ENCODE measurements at regions not wholly inside any gene's neighbourhood (a gene's known extent, or its start where the extent isn't known, plus 50 kb on each side); places are given as distances from the start of the nearest gene placed in this dataset.

DNA sequence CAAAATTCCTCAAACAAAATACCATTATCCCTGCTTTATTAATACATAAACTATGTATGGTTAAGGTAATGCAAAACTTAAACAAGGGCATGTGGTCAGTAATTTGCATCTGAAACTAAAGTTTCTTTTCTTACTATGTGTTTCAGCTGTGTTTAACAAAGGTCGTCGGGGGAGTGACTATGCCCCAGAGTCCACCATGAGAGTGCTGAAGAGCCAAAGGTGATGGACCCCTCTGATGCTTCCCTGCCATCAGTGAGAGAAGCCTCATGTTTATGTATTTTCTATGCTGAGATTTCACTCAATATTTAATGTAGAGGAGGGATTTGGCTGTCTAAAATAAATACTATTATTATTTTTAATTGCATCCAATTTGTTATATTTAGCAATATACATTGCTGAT is 707.2 kb upstream of the REG3G start:
- DNase-seq: no peak

DNA sequence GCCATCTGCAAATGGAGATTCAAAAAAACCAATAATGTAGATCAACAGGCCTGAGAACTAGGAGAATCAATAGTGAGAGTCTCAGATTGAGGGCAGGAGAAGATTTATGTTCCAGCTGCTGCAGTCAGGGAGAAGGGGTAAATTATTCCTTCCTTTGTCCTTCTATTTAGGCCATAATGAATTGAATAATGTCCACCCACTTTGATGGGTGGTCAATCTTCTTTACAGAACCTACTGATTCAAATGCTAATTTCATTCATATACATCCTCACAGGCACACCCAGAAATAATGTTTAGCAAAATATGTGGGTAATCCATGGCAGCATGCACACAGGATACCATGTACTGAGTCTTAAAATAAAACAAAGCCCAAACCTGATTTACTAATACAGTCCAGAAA is 695.3 kb upstream of the REG3G start:
- no peak for DNase-seq

DNA sequence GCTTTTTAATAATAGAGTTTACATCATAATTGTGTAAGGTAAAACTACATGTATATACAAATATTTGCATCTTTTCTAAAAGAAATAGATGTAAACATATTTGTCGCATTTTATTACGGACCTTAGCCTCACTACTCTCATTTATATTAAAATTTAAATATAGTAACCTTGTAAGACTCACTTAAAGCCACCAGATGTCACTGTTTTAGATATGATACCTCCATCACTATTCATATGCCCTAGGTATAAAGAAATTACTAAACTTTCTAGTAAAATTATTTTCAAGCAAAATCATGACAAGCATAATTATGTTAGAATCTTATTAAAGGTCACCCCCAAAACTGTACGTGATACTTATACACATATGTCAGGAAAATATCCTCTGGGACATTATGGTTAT is 674.3 kb upstream of the REG3G start:
- peak; percentile 3 for DNase-seq

DNA sequence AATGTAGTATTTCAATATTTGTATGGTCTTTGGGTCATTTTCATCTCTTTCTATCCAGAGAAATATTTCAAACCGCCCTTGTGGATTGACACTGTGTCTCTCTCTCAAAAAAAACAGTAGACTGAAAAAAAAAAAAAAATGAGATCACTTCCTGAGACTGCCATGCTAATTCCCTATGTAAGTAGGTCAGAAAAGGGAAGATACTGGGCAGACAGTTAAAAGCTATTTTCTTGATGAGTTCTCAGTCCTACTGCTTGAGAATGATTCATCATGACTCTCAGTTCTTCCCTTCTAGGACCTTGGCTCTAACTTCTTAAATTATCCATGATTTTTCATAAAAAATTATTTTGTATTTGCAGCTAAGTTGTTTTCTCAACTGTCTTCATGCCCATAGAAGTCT is 672.3 kb upstream of the REG3G start:
- DNase-seq: no peak

DNA sequence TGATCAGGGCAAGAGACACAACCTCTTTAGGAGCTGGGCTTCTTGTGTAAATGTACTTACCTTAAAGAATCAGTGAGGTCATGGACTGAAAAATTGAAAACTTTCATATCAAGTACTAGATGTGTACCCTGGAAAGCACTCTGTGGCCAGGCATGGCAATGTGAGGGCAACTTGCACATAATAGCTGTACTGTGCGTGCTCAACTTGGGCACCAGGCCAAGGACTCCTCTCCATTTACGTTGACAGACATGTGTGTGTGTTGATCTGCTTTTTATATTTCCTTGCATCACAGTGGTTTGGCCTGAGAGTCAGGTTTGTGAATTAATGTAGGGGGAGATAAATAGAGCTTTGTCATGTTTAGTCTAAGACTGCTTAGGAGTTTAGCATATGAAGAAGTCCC is 669.5 kb upstream of the REG3G start:
- DNase-seq: no peak

DNA sequence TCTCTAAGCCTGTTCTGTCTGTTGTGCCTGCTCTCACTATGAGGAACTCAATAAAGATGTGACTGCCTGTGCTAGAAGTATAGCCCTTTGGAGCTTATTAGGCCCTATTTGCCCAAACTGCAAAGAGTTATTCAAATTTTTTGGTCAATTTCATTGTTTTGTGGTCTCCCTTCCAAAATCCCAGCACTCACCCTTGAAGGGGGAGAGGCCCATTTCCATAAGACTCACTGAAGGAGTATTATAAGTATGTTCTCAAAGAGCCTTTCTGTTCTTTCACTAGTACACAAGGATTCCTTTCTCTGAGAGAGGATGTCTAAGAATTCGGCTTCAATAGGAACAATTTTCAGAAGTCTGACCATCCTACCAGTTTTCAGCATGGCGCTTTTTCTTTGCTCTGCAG is 641.9 kb upstream of the REG3G start:
- no peak for DNase-seq

DNA sequence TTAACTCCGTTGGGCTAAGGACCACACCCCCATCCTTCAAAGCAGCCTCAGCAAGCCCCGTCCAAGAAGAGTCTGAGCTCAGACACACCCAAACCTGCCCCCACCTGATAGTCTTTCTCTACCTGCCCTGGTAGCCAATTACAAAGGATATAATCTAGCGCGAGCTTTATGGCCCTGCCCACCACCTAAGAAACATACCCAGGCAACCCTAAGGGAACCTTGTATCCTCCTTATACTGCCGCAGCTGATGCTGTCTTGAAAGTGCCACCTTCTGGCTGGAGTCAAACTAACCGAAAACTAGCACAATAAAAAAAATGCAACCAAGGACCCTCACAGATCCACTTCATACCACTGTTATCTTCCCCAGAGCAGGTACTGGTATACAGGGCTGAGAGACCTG is 628.3 kb upstream of the REG3G start:
- no peak for DNase-seq

DNA sequence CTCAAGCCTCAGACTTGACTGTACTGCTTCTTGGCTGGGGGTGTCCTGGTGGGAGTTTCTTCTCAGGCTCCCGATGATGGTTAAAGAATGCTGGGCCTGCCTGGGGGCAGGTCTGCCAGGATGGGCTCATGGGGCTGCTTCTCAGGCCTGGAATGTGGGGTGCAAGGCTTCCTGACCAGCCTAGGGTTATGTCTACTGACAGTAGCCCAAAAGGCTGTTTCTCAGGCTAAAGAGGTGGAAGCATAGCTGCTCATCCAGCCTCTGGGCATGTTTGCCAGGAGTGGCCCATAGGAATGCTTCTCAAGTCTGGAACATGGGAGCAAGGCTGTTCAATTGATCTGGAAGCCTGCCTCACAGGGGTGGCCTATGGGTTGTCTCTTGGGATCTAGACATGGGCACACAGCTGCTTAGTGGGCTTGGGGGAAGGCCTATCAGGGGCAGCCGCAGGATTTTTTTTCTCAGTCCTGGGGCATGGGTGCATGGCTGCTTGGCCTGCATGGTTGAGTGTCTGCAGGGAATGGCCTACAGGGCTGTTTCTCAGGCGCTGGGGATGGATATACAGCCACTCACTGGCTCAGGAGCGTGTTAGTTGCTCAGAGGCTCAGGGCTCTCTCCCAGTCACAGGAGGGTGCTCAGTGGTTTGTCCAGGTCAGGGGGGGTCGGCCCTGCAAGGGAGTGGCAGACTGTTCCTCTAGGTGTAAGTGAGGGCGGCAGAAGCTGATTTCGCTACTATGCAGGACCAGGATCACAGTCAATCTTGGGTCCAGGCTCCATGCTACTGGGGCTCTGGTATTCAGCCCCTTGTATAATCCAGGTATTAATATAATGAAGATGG is 617.3 kb upstream of the REG3G start:
- DNase-seq: no peak

DNA sequence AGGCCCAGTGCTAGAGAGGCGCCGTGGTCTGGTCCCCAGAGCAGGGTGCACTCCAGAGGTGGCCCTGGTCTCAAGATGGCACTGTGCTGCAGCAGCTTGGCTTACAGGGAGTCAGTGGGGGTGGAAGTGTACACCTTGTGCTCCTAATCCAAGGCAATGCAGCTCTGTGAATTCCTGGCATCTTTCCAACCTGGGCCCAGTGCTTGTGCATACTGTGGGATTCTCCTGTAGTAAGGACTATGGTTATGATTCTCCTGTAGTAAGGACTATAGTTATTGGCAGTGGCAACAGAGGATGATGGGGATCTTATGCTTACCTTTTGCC is 616.7 kb upstream of the REG3G start:
- DNase-seq: no peak

DNA sequence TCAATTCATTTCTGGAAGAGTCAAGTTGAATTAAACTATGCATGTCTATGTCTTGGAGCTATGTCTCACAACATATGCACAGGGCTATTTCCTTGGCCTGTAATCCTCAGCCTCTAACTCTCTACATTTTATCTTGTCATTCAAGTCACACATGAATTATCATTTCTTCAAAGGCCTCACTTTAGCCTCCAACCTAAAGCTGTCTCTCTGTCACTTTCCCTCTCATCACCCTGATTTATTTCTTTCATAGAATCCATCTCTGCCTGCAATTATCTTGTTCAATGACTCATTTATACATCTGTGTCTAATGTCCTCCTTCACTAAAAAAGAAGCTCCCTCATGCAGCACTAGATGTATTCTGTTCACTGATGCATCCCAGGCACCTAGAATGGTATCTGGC is 614.2 kb upstream of the REG3G start:
- DNase-seq: no peak

DNA sequence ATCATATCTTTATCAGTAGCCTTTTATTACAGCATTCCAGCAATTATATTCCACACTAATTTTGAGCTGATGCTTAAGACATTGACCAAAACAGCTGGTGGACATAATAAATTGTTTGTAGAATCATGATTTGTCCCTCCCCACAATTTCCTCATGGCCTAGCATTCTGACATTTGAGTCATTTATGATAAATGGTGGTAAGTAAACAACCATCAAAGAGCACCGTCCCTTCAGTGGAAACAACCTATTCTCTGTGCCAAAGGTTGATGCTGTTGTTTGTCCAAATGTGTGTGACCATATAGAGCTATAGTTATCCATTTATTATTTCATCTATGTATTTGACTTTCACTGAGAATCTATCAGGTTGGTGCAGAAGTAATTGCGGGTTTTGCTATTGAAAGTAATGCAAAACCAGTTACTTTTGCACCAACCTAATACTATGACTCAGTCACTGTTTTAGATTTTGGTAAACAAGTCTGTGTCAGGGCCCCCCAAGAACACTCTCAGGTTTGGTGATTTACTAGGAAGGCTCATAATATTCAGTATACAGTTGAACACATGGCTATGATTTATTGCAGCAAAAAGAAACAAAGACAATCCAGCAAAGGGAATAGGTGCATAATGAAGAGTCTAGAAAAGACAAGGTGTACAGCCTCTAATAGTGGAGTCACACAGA is 608.7 kb upstream of the REG3G start:
- no peak for DNase-seq

DNA sequence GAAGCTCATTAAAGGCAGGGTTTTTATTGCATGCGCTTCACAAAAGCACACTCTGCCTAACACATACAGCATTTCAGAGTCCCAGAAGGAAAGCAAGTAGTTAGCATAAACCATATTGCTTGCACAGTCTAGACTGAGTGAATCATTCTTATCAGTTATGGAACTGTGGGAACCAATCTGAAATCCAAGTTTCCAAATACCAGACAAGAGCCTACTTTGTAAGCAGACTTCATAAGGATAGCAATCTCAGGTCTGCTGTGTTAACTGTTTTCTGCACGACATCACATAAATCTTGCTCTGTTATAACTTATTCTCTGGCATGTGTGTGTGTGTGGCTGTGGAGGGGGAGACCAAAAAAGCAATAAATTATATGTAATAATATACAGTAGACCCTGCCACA is 608.1 kb upstream of the REG3G start:
- DNase-seq: no peak

DNA sequence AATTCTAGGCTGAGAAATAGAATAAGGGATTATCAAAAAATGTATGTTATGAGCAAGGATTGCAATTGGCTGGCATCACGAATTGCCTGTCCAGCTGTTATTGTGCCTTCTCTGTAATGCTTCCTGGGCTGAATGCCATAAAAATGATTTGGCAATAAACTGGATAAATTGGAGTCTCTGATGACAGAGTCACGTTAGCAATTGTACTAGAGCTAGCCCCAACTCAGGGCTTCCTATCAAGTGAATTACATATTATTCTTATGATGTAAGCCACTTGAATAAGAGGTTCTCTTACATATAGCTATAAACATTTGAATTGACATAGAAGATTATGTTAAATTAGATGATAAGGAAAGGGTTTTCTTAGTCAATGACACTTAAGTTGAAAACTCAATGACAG is 607.5 kb upstream of the REG3G start:
- no peak for DNase-seq

DNA sequence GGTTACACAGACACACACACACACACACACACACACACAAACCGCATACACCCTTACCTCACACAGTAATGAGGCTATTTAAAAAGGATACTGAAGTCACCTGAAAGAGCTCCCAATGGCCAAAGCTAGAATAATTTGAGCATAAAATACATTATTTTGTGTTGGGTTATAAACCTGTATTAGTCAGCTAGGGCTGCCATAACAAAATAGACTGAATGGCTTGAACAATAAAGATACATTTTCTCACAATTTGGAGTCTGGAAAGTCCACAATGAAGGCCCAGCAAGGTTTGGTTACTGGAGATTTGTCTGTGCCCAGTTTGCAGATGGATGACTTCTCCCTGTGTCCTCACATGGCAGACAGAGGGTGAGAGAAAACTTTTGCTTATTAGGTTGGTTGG is 605.4 kb upstream of the REG3G start:
- DNase-seq: no peak

DNA sequence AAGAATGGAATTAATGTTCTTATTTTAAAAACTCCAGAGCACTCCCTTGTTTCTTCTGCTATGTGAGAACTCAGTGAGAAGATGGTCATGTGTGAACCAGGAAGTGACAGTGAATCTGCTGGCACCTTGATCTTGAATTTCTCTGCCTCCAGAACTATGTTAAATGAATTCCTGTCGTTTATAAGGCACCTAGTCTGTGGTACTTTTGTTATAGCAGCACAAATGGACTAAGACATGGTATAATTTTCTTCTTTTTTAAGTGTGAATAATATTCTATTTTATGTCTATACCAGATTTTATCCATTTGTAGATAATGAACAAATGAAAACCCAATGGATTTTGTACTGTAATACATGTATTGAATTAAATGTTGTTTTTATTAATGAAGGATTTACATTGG is 601.9 kb upstream of the REG3G start:
- no peak for DNase-seq

DNA sequence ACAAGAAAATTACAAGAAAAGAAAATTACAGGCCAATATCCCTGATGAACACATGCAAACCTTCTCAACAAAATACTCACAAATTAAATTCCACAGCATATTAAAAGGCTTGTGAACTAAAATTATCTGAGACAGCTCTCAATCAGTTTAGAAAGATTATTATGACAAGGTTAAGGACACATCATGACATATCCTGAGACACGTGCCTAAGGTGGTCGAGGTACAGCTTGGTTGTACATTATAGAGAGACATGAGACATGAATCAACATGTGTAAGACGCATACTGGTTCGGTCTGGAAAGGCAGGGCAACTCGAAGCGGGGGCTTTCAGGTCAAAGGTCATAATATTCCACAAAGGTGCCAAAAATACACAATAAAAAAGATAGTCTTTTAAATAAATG is 598.3 kb upstream of the REG3G start:
- no peak for DNase-seq

DNA sequence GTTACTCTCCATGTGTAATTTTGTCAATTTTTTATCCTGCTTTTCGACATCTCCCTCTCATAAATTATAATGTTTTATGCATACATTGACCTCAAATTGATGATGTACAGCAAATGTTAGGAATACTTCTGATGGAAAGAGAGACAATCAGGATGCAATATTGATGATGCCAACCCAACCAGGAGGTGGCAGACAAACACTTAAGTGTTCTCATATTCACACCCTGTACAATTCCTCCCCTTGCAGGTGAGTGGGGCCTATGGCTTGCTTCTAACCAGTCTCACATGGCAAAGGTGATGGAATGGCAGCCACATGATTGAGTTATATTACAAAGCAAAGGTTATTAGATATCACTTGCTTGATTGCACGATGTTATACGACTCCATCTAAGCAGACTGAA is 594.3 kb upstream of the REG3G start:
- no peak for DNase-seq

DNA sequence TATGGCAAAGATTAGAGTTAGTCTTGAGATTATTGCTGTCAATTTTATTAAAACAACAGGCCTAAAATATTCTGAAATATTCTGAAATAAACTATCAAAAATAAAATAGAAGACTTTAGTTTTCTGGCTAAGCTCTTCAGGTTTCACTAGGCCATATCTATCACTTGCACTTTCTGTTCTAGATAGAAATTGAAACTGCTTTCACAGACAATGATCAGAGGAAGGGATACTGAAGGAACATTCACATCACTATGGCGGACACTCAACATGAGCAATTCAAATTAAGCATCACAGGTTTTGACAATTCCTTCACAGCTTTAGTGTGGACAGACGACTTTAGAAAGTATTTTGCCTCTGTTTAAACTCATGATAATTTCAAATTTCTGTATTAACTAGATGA is 586.4 kb upstream of the REG3G start:
- DNase-seq: no peak

DNA sequence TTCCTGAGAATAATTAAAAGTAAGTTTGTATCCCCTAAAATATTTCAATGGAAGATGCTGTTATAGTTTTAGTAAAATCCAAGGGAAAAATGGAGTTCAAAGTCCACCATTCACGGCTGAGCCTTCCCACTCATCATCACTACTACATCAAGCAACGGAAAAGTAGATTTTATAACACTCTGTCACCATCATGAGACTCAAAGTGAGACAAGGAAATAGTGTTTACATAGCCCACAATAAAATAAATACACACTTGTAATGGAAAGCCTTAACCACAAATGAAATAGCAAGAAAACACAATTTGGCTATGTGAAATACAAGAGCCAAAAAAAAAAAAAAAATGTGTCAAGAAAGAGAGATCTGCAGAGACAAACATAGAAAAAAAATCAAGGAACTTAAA is 569.9 kb upstream of the REG3G start:
- no peak for DNase-seq

DNA sequence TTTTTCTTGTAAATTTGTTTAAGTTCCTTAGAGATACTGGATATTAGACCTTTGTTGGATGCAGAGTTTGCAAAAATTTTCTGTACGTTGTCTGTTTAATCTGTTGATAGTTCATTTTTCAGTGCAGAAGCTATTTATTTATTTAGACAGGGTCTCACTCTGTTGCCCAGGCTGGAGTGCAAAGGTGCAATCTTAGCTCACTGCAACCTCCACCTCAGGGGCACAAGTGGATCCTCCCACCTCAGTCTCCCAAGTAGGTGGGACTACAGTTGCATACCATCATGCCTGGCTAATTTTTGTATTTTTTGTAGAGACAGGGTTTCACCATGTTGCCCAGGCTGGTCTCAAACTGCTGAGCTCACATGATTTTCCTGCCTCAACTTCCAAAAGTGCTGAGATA is 568.2 kb upstream of the REG3G start:
- no peak for DNase-seq

DNA sequence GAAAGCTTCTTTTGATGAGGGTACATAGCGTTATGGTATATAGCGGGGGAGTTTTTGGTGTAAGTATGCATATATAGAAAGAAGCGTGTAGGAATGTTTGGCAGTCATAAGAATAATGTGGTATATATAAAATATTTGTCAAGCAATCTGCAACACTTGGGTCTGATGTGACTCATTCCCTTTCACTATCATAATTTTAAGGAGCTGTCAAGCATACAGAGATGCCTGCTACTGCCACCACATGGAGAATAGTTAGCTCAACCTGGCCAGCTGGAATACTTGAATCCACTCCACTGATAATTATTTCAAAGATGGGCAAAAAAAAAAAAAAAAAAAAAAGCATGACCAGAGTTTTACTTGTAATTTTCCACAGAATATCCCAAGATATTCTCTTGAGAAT is 559.8 kb upstream of the REG3G start:
- no peak for DNase-seq

DNA sequence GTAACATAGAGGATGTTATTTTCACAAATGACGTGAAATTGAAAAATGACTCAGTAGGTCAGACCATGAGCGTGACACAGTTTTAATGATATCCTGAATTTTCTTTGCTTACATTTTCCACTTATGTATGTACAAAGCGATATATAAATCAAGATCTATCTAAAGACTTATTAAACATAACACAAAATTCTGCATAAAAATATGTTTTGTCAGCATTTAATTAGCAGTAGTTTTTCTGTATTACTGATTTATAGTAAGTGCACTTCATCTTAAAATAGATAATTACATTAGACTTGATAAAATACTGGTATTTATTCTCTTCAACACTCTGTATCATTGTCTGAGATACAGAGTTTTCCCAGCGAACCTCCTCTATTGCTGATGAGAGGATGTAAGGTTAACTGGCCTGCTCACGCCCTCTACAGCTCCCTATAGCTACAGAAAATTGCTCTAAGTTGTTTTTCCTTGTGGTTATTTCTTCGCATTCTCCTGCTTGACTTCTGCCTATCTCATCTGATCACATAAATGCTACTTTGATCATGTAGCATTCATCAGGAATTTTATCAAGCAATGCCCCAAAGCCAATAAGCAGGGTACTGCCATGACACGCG is 548.8 kb upstream of the REG3G start:
- no peak for DNase-seq

DNA sequence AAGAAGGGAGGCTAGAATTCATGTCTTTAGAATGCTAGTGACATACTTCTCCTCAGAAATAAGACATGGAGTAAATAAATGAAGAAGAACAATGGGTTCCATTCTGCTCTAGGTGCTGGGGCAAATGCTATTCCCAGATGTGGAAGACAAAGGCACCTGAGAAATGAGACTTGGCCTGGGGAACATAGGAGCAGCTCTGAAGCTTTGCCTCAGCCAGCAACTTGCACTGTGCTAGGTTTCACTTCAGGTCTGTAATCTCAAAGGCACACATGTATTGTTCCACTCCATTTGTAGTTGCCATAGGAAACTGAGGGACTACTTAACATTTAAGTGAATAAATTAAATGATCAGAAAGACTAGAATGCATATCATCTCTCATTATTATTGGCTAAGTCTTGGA is 538.9 kb upstream of the REG3G start:
- DNase-seq: no peak

DNA sequence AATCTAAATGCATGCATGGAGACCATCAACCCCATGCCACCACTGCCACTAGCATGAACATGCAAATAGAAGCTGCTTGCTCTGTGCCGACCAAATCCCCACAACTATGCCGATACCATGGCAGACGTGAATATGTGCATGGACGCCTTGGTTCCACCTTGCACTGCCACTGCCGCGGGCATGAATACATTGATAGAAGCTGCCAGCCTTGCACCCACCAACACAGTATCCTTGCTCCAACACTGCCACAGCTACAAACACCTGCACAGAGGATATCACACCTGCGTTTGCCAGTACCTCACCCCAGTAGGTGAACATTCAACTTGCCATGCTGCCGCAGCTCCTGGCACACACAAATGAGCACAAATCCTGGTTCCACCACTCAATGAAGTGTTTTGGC is 527.4 kb upstream of the REG3G start:
- no peak for DNase-seq

DNA sequence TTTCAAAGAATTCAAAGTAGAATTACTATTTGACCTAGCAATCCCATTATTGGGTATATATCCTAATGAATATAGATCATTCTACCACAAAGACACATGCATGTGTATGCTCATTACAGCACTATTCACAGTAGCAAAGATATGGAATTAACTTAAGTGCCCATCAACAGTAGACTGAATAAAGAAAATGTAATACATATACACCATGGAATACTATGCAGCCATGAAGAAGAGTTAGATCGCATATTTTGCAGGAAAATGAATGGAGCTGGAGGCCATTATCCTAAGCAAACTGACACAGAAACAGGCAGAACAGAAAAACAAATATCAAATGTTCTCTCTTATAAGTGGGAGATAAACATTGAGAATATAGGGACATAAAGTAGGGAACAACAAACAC is 519.2 kb upstream of the REG3G start:
- DNase-seq: no peak
